ENCODE measurements at regions not wholly inside any gene's neighbourhood (a gene's known extent, or its start where the extent isn't known, plus 50 kb on each side); places are given as distances from the start of the nearest gene placed in this dataset.
A peak's percentile ranks its signal among the peaks of the same experiment; 100 is the strongest.

GRCh38 chr1:96049759-96050409 is 671.7 kb upstream of the PTBP2 start:
- Histone ChIP-seq H3K27ac (ENCODE audit: poor library complexity, severe bottlenecking) (no peak overlapping the region), H3K4me3 (ENCODE audit: severe bottlenecking) (no peak overlapping the region), H3K36me3 (ENCODE audit: low read depth) (no peaks in the 10 kb centered on the region), H3K4me1 (ENCODE audit: insufficient read depth, poor library complexity, severe bottlenecking) (no peaks in the 10 kb centered on the region), H3K9me3 (ENCODE audit: severe bottlenecking) (no peaks in the 10 kb centered on the region), H3K27me3 (ENCODE audit: insufficient read depth, poor library complexity, severe bottlenecking) (no peaks in the 10 kb centered on the region)
- DNase-seq (ENCODE audit: low spot score), result no peak
- TF ChIP-seq CTCF (IDR thresholded peaks at IDR 0.05; ENCODE audit: poor library complexity, severe bottlenecking), result no peak
- ATAC-seq (ENCODE audit: low read depth), result 0 out of 3 replicates have a peak, but pooled peaks have one; percentile 27

GRCh38 chr1:96059276-96059675 is 662.3 kb upstream of the PTBP2 start:
- ATAC-seq (ENCODE audit: low read depth), result no peak
- H3K27ac ChIP-seq (ENCODE audit: poor library complexity, severe bottlenecking), result no peak overlapping the region
- no peak for TF ChIP-seq CTCF (IDR thresholded peaks at IDR 0.05; ENCODE audit: poor library complexity, severe bottlenecking)

GRCh38 chr1:96059736-96060135 is 661.8 kb upstream of the PTBP2 start:
- no peaks in the 10 kb centered on the region for H3K27me3 ChIP-seq (ENCODE audit: insufficient read depth, poor library complexity, severe bottlenecking)
- DNase-seq (ENCODE audit: low spot score) (no peak), ATAC-seq (ENCODE audit: low read depth) (no peak)
- H3K27ac ChIP-seq (ENCODE audit: poor library complexity, severe bottlenecking), result no peak overlapping the region
- no peaks in the 10 kb centered on the region for H3K36me3 ChIP-seq (ENCODE audit: low read depth)
- no peaks in the 10 kb centered on the region for H3K4me1 ChIP-seq (ENCODE audit: insufficient read depth, poor library complexity, severe bottlenecking)
- TF ChIP-seq CTCF (IDR thresholded peaks at IDR 0.05; ENCODE audit: poor library complexity, severe bottlenecking), result no peak
- no peaks in the 10 kb centered on the region for H3K9me3 ChIP-seq (ENCODE audit: severe bottlenecking)
- H3K4me3 ChIP-seq (ENCODE audit: severe bottlenecking), result no peak overlapping the region

More at GRCh38 chr1:96059276-96059675, 662.3 kb upstream of the PTBP2 start:
- Histone ChIP-seq H3K27me3 (ENCODE audit: insufficient read depth, poor library complexity, severe bottlenecking) (no peaks in the 10 kb centered on the region), H3K4me1 (ENCODE audit: insufficient read depth, poor library complexity, severe bottlenecking) (no peaks in the 10 kb centered on the region), H3K4me3 (ENCODE audit: severe bottlenecking) (no peak overlapping the region), H3K36me3 (ENCODE audit: low read depth) (no peaks in the 10 kb centered on the region), H3K9me3 (ENCODE audit: severe bottlenecking) (no peaks in the 10 kb centered on the region)
- DNase-seq (ENCODE audit: low spot score), result no peak

- TF ChIP-seq CTCF (IDR thresholded peaks at IDR 0.05; ENCODE audit: poor library complexity, severe bottlenecking), result no peak
These were observed 661.0 kb upstream of the PTBP2 start for GRCh38 chr1:96060621-96061020.

GRCh38 chr1:96072021-96072420 is 649.6 kb upstream of the PTBP2 start:
- Histone ChIP-seq H3K36me3 (ENCODE audit: low read depth) (no peaks in the 10 kb centered on the region), H3K9me3 (ENCODE audit: severe bottlenecking) (no peaks in the 10 kb centered on the region), H3K27me3 (ENCODE audit: insufficient read depth, poor library complexity, severe bottlenecking) (no peaks in the 10 kb centered on the region), H3K4me1 (ENCODE audit: insufficient read depth, poor library complexity, severe bottlenecking) (peaks cover 21% of the 10 kb centered on the region), H3K4me3 (ENCODE audit: severe bottlenecking) (no peak overlapping the region), H3K27ac (ENCODE audit: poor library complexity, severe bottlenecking) (no peak overlapping the region)
- ATAC-seq (ENCODE audit: low read depth) (no peak), DNase-seq (ENCODE audit: low spot score) (no peak)
- no peak for TF ChIP-seq CTCF (IDR thresholded peaks at IDR 0.05; ENCODE audit: poor library complexity, severe bottlenecking)

More at GRCh38 chr1:96060621-96061020, 661.0 kb upstream of the PTBP2 start:
- H3K36me3 ChIP-seq (ENCODE audit: low read depth), result no peaks in the 10 kb centered on the region
- H3K27me3 ChIP-seq (ENCODE audit: insufficient read depth, poor library complexity, severe bottlenecking), result no peaks in the 10 kb centered on the region
- ATAC-seq (ENCODE audit: low read depth) (no peak), DNase-seq (ENCODE audit: low spot score) (no peak)
- H3K4me1 ChIP-seq (ENCODE audit: insufficient read depth, poor library complexity, severe bottlenecking), result no peaks in the 10 kb centered on the region
- H3K4me3 ChIP-seq (ENCODE audit: severe bottlenecking), result no peak overlapping the region
- H3K9me3 ChIP-seq (ENCODE audit: severe bottlenecking), result no peaks in the 10 kb centered on the region
- H3K27ac ChIP-seq (ENCODE audit: poor library complexity, severe bottlenecking), result no peak overlapping the region
